NOMO-1 treated with dmso at 0.1 percent for 144 hours (cell line): ENCODE measurements at regions not wholly inside any gene's neighbourhood (a gene's known extent, or its start where the extent isn't known, plus 50 kb on each side); places are given as distances from the start of the nearest gene placed in this dataset.

Source experiments
- DNase-seq: peaks from one replicate; lab custom pipeline; 2025; ENCODE audit not compliant: unreplicated experiment; lab: John Stamatoyannopoulos, UW

DNA sequence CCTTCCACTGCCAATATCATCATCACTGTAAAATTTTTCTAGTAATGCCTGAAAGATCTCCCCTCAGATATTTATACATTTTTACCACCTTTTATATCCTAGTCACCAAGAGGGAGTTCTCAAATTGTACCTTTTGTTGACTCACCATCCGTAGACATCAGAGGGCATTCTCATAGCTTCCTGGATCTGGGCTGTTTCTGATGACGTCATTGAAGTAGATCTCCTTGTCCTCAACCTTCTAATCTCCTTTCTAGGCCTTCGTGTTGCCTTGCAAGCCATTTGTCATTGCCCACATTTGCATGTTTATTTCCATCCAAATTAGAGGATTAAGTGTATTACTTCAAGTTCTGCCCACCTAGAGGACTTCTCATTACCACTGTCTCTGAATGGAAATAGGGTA, 193.4 kb upstream of the NRXN1 start:
- DNase-seq, result no peak

DNA sequence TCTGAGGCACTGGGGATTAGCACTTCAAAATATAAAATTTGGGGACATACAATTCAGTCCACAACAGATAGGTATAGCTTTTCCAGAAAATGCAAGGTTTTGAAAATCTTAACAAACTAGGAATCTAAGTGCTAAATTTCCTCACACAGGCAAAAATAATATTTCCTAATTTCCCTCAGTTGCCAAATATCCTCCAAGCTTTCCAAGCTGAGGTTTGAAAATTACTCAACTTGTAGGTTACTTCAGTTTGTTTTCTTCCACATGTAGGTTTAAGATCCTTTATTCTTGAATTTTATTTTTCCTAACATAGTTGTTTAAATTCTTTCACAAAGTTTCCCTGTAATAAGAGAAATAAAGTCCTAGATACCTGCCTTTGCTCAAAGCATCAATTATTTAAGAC, 192.9 kb upstream of the NRXN1 start:
- DNase-seq, result no peak

DNA sequence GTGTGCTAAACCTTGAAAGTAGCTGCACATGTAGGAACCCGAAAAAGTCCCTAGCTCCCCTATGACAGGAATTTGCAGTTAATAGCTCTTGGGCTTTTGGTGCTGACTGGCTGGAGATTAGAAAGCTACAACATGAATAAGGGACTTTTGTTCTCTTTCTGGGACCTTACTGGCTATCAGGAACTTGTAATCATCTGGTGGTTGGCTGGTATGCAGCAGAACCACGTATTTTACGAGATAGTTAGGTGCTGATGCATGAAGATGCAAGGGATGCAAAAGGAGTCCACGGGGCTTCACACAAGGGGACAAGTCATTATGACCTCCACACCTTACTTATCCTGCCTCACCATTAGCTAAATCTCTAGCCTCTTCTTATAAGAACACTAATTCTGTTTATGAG, 190.2 kb upstream of the NRXN1 start:
- DNase-seq, result no peak

DNA sequence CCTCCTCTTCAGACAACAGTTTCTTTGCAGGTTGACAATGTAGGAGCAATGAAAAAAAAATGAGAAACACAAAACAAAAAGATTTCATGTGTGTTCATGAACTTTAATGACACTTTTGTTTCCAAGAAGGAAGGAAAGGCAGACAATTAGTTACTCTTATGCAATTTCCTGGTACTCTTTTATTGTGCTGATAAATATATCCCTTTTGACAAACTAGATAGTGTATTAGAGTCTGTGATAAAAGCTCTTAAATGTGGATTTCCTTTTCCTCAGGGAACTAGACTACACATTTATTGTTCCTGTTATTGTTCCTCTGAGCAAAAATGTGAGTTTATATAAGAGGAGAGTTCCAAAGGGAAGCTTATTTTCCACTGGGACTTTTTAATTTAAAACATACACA, 188.7 kb upstream of the NRXN1 start:
- no peak for DNase-seq

DNA sequence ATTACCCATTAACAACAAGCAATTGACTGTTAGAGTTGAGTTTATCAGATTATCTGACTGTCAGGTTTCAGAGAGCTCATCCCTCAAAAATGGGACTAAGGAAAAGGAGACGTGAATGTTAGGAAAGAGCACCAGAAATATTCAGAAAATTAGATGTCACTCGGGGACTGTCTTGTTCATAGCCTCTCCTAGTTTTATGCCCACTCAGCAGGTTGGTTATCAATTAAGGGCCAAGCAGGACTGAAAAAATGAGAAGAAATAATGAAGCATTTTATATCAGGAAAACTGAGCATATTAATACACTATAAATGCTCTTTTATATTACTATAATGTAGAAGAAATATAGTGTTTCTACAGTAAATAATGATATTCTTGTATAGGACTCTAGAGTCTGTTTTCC, 188.1 kb upstream of the NRXN1 start:
- no peak for DNase-seq

DNA sequence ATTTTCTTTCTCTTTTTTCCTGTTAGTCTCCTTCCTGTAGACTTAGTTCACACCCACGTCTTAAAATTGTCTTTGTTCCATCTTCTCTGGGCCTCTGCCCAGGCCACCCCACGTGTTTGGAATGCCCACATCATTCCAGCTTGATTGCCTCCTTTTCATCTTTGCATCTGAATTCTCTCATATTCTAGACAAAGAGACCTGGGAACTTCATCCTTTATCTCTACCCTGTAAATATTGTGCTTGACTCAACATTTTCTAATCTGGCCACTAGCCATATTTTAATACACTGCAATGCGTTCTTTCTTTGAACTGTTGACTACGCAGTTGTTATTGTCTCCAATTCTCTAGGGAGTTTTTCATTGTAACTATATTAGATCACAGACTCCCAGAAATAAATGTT, 187.5 kb upstream of the NRXN1 start:
- DNase-seq, result no peak

DNA sequence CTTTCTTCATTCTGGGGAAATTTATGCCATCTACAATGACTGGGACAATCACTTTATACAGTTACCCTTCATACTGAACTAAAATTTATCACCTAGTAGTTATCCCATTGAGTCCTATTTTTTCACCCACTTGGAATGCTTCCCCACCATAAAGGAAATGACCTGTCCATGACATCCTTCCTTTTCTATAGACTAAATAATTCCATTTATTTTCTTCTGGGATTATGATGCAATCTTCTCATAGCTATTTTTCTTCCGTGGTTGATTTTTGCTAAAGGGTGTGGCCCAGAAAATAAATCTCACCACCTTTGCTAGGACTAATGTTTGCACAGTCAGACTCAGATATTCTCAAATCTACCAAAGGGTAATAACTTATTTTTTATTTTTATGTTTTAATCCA, 186.1 kb upstream of the NRXN1 start:
- no peak for DNase-seq

DNA sequence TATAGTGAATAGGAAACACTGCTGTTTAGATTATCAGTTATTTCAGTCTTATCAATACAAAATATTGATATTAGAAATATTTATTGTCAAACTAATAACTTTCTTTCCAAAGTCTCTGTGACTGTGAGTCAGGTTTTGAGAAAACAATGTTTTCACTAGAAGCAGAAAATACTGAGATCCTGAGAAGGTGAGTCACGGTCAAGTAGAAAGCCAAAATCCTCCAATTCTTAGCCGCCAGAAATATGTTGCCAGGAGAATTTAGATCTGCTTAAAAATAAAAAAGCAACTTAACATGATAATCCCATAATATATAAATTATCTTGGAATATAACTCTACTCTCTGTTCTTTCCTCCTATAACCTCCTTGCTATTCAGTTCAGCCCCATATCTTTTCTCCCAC, 181.9 kb upstream of the NRXN1 start:
- no peak for DNase-seq

DNA sequence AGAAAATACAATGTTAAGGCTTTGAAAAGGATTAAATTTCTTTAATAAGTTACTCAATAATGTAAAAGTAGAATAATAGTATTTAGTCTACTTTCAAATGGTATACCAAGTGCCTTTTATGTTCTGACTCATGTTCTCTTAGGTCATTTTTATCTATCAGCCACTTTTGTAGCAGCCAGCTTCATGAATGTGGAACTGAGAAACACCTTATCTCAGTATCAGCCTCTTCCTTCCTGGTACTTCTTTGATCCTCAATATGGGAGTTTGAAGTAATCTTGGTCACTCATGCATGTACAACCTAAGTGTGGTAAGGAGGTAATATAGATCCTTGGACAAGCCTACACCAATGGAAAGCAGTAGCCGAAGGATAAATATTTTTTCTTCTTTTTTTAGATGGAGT, 180.4 kb upstream of the NRXN1 start:
- no peak for DNase-seq

DNA sequence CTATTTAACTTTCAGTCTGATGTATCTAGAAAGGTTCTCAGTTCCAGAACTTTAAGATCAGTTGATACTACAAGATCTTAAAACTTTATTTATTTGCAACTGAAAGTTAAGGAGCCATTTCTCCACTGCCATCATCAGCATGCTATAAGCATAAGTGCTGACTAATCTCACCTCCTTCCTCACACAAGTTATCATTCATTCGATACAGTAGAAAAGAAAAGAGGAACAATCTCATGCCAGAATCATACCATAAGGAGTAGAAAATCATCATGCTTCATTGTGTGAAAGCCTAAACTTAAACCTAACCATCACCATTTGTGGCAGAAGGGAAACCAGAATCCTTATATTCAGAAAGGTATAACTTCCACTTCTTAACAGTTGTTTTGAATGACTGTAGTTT, 176.6 kb upstream of the NRXN1 start:
- DNase-seq, result no peak

DNA sequence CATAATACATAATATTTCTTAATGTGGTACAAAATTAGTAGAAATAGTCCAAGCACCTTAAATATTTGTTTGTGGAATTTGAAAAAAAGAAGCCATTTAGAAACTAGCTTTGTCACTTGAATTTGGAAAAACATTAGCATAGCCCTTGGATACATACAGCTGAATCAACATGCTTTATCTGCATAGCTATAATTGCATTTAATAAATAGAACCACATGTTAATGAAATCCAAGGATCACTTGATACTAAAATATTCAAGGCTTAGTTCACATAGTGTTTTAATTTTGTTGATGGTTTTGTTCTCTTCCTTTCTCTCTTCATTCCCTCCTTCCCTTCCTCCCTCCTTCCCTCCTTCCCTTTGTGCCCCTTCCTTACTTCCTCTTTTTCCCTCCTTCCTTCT, 169.4 kb upstream of the NRXN1 start:
- DNase-seq, result no peak

DNA sequence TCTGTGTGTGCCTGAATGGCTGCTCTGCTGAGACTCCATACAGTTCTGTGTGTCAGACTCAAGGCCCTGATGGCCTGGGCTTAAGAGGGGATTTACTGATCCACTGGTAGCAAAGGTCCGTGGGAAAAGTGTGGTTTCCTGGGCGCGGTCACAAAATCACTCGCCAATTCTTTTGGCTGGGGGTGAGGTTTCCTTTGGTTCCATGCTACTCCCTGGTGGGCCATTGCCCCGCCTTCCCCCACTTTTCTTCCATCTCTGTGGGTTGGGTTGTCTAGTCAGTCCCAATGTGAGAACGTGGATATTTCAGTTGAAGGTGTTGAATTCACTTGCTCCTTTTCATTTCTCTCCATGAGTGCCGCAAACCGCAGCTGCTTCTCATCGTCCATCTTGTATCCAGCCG, 162.7 kb upstream of the NRXN1 start:
- DNase-seq, result no peak

DNA sequence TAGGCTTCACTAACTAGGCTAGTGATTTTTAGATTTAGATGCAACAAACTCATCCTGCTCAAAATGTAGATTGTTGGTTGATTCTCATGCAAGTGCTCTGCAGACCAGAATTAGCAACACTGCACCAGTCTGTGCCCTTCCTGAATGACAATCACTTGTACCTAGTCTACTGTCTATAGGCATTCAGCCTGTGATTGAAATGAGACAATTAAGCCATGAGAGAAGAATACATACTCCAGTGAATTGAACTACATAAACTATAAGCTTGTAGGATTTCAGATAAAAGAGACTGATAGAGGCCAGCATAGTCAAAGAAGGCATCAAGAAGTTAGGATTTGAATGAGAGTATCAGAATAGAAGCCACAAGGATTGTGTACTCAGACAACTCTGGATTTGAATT, 138.3 kb upstream of the NRXN1 start:
- no peak for DNase-seq

DNA sequence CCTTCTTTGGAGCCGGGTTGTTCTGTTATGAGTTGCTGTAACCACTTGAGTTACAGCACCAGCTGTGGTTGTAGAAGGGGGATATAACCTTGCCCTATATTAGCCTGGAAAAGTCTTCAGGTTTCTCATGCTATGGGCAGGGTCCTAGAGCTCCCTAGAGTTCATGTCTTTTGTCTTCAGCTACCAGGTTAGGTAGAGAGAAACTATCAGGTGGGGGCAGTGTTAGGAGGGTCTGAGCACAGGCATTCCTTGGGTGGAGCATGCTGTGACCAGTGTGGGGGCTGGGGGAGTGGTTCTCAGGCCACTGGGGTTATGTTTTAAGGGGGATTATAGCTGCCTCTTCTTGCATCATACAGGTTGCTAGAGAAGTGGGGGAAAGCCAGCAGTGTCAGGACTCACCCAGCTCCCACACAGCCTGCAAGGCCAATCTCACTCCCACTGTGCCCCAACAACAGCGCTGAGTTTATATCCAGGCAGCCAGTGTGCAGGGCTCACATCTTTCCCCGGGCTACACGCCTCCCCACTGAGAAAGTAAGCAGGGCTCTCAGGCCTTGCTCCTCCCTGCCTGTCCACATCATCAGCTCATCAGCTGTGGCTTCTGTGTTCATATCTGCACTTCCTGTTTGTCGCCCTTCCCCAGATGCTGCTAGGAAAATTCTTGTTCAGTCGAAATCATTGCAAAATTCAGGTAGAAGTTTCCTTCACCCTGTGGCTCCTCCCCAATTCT, 133.8 kb upstream of the NRXN1 start:
- no peak for DNase-seq

DNA sequence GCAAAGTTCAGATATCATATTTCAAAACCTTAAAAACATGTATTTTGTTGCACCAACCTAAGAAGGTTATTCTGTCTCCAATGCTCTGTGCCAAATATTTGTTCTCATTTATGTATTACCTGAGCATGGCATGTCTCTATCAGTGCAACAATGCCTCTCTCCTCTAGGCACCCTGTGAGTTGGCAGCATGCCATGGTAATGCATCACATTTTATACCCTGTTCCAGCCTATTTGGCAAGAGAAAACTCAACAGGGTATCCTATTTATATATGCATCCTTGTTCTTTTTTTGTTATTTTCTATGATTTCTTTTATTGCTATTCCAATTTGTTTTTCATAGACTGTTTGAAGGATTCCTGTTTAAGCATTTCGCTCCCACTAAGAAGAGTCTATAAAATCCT, 126.3 kb upstream of the NRXN1 start:
- no peak for DNase-seq

DNA sequence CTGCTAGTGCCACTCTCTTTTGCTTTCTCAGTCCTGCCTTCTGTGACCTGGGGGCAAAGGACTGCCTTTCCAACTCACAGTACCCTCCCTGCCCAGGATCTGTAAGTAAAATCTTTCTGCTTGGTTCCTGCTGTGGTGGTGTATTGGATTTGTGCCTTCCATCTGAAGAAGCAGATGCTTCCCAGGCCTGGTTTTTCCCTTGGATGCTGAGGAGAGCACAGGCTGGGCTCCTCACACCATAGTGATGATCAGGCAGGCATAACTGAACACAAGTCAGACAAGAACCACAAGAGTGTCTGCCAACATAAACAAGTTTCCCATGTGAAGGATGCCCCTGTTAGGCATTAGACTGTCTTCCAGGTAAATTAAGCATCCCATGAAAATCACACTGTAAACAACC, 121.3 kb upstream of the NRXN1 start:
- no peak for DNase-seq

DNA sequence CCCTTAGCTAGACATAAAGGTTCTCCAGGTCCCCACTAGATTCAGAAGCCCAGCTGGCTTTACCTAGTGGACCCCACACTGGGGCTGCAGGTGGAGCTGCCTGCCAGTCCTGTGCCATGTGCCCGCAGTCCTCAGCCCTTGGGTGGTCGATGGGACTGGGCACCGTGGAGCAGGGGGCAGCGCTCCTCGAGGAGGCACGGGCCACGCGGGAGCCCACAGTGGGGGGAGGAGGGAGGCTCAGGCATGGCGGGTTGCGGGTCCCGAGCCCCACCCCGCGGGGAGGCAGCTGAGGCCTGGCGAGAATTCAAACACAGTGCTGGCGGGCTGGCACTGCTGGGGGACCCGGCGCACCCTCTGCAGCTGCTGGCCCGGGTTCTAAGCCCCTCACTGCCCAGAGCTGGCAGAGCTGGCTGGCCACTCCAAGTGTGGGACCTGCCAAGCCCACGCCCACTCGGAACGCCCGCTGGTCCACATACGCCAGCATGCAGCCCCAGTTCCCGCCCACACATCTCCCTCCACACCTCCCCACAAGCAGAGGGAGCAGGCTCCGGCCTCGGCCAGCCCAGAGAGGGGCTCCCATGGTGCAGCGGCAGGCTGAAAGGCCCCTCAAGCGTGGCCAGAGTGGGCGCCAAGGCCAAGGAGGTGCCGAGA, 119.7 kb upstream of the NRXN1 start:
- no peak for DNase-seq

DNA sequence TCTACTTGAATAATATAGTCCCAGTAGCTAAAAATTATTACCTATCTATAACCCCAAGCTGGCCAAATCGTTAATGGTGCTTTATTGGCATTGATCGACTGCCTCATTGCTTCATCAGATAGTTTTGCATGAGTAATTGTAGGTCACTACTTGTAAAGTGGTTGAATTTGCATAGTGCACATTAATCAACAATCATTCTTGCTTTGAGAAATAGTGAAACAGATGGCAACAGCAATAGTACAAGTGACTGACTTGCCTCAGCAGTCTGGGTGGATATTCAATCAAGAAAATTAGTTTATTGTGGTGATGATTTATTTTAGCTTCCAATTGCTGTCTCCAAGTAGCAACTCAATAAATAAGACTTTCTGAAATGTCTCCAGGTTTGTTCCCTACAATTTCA, 117.8 kb upstream of the NRXN1 start:
- DNase-seq, result no peak

DNA sequence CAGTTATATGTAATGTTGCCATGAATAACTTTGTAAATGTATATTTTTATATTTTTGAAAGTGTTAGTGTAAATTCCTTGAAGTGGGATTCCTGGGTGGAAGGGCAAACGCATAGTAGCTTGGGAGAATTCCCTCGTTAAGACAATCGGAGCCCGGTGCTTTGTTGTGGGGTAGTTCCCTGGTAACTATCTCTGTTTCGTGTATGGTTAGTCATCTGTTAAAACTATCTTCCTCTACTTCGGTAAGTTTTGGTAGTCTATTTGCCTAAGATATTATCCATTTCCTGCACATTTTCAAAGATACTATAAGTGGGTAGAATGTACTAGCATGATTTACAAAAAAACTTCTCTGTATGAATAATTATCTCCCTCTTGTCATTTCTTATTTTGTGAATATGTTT, 113.8 kb upstream of the NRXN1 start:
- DNase-seq, result no peak

DNA sequence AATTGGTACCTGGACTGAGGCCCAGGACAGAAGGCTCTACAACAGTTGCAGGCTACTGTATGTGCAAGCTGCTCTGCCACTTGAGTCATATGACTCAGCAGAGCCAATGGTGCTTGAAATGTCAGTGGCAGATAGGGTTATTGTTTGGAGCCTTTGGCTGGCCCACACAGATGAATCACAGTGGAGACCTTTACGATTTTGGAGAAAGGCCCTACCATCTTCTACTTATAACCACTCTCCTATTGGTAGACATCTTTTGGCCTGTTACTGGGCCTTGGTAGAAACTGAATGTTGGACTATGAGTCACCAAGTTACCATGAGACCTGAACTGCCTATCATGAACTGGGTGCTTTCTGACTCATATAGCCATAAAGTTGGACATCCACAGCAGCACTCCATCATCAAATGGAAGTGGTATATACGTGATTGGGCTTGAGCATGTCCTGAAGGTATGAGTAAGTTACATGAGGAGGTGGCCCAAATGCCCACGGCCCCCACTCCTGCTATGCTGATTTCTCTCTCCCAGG, 88.9 kb upstream of the NRXN1 start:
- DNase-seq, result no peak

DNA sequence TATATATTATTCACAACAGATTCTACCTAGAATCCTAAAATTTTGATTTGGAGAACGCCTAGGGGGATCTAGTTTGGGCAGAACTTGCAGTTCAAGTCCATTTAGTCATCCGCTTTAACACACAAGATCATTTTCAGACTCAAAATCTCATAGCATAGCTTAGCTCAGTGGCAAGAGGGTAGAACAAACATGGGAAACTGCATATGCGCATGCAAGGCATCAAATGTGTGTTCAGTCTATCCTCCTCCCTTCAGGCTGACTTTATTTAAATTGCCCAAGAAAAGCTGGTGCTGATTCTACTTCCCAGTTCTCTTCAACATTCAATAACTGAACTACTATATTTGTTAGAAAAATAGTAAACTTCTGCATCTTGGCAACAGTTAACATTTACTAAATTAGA, 79.6 kb upstream of the NRXN1 start:
- no peak for DNase-seq

DNA sequence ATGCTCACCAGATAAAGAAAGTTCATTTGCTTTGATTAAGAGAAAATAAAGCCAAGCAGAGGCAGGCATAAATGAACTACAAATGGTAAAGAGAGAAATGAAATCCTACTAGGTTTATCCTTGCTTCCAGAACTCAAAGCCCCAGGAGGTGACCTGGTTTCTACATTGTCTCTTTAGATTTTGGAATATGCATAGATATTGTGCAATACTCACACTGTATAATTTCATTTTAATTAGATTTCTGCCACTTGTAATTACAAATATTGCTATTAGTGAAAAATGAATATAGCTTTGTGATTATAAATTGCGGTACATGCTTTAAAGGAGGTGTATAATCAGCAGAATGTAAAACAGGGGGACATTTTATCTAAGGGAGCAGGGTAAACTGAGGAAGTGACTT, 76.9 kb upstream of the NRXN1 start:
- no peak for DNase-seq

DNA sequence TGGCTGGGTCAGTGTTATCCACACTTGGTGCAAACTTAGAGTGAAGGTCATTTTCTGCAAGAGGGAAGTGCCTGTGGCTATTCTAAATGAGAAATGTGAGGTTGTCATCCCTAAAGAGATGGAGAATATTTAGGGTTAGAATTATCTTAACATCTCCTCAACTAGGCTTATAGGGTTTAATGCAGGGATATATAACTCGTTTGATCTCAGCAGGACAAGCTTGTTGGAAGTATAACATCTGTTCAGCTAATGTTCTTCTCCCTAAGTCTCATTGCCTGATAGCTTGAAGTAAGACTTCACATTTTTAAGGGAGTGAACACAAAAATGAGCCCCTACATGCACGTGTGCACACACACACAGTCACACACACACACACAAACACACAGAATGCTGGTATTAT, 75.9 kb upstream of the NRXN1 start:
- no peak for DNase-seq
